SK-N-SH treated with all-trans-retinoic acid at 6 μM for 48 hours (cell line): ENCODE measurements at regions not wholly inside any gene's neighbourhood (a gene's known extent, or its start where the extent isn't known, plus 50 kb on each side); places are given as distances from the start of the nearest gene placed in this dataset.

Source experiments
- BACH2 ChIP-seq: fragments of 250-450 bp; sonication (Bioruptor Pico); IDR thresholded peaks from 2 replicates; pipeline ENCODE4 v1.9.0; 2021; ENCODE audit warnings: mild to moderate bottlenecking, borderline replicate concordance
- CSDC2 ChIP-seq: fragments of 250-450 bp; sonication (Bioruptor Pico); IDR thresholded peaks from 2 replicates; pipeline ENCODE4 v1.5.0; 2020; ENCODE audit warnings: mild to moderate bottlenecking, moderate library complexity
- GLIS3 ChIP-seq: fragments of 250-450 bp; sonication (Bioruptor Pico); IDR thresholded peaks from 2 replicates; pipeline ENCODE4 v1.5.0; 2020; ENCODE audit warnings: mild to moderate bottlenecking, moderate library complexity
- RARB ChIP-seq: fragments of 250-450 bp; sonication (Bioruptor Pico); IDR thresholded peaks from 2 replicates; pipeline ENCODE4 v1.8.0; 2021; ENCODE audit warnings: mild to moderate bottlenecking, moderate library complexity
- ZNF565 ChIP-seq: fragments of 450-650 bp; formaldehyde crosslinking; conservative IDR thresholded peaks from 2 replicates; pipeline ENCODE4 v1.5.0; 2020; ENCODE audit warnings: low read depth, mild to moderate bottlenecking, moderate library complexity
- TF ChIP-seq, protein P1 (sequence below): fragments of 250-450 bp; sonication (Bioruptor Pico); IDR thresholded peaks from 2 replicates; pipeline ENCODE4 v1.8.0; 2020; ENCODE audit warnings: mild to moderate bottlenecking, moderate library complexity, borderline replicate concordance

DNA sequence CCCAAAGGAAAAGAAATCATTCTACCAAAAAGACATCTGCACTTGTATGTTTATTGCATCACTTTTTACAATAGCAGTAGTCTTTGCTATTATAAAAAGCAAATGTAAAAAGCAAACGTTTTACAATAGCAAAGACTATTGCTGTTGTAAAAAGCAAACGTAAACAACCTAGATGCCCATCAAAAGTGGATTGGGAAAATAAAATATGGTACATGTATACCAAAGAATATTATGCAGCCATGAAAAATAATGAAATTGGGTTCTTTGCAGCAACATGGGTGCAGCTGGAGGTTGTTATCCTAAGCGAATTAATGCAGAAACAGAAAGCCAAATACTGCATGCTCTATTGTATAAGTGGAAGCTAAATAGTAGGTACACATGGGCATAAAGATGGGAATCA, 97.3 kb upstream of the ZBTB20 start:
- TF ChIP-seq RARB (CRISPR knock-in tag) (no peak), BACH2 (no peak), CSDC2 (CRISPR knock-in tag) (no peak), GLIS3 (CRISPR knock-in tag) (no peak), ZNF565 (no peak)
- TF ChIP-seq, protein P1, sequence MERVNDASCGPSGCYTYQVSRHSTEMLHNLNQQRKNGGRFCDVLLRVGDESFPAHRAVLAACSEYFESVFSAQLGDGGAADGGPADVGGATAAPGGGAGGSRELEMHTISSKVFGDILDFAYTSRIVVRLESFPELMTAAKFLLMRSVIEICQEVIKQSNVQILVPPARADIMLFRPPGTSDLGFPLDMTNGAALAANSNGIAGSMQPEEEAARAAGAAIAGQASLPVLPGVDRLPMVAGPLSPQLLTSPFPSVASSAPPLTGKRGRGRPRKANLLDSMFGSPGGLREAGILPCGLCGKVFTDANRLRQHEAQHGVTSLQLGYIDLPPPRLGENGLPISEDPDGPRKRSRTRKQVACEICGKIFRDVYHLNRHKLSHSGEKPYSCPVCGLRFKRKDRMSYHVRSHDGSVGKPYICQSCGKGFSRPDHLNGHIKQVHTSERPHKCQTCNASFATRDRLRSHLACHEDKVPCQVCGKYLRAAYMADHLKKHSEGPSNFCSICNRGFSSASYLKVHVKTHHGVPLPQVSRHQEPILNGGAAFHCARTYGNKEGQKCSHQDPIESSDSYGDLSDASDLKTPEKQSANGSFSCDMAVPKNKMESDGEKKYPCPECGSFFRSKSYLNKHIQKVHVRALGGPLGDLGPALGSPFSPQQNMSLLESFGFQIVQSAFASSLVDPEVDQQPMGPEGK (CRISPR knock-in tag): no peak
